Osteoblast (primary cell): ENCODE measurements at regions not wholly inside any gene's neighbourhood (a gene's known extent, or its start where the extent isn't known, plus 50 kb on each side); places are given as distances from the start of the nearest gene placed in this dataset.
A peak's percentile ranks its signal among the peaks of the same experiment; 100 is the strongest.
"Not testable (repeated sequence)": the region's sequence is repeated elsewhere in the genome, so short reads cannot be mapped to it uniquely, and the experiment has no call there.

Source experiments
- DNase-seq: peaks from one replicate; pipeline ENCODE4 v3.0.0; 2011; ENCODE audit warnings: low spot score, mixed read lengths; ENCODE audit not compliant: insufficient read length; ENCODE audit errors: missing footprints
- H2AFZ ChIP-seq: 2 replicates; pipeline ENCODE4 v1.6.0; 2011; ENCODE audit warnings: mild to moderate bottlenecking, low read length
- H3K27ac ChIP-seq: 2 replicates; pipeline ENCODE4 v1.5.1; 2011; ENCODE audit warnings: mild to moderate bottlenecking, low read depth, low read length, moderate library complexity
- H3K27me3 ChIP-seq: 2 replicates; pipeline ENCODE4 v1.6.0; 2012; ENCODE audit warnings: mild to moderate bottlenecking, control low read depth, inconsistent platforms, low read length, moderate library complexity; ENCODE audit not compliant: insufficient read depth
- H3K36me3 ChIP-seq: 2 replicates; pipeline ENCODE4 v1.5.1; 2011; ENCODE audit warnings: mild to moderate bottlenecking, low read length, control low read depth, moderate library complexity; ENCODE audit not compliant: insufficient read depth
- H3K4me1 ChIP-seq: 2 replicates; pipeline ENCODE4 v1.5.1; 2011; ENCODE audit warnings: mild to moderate bottlenecking, low read length, control low read depth, moderate library complexity; ENCODE audit not compliant: insufficient read depth
- H3K4me2 ChIP-seq: 2 replicates; pipeline ENCODE4 v1.6.0; 2011; ENCODE audit warnings: mild to moderate bottlenecking, low read length; ENCODE audit not compliant: insufficient read depth
- H3K4me3 ChIP-seq: fragments of 200-600 bp; sonication (generic); 3 replicates; pipeline ENCODE4 v1.5.1; 2012; ENCODE audit warnings: mild to moderate bottlenecking, low read length, inconsistent platforms; ENCODE audit not compliant: insufficient read depth
- H3K79me2 ChIP-seq: 2 replicates; pipeline ENCODE4 v1.6.0; 2012; ENCODE audit warnings: mild to moderate bottlenecking, low read length, control low read depth, inconsistent platforms; ENCODE audit not compliant: insufficient read depth
- H3K9me3 ChIP-seq: 2 replicates; pipeline ENCODE4 v1.5.1; 2011; ENCODE audit warnings: low read depth, low read length, control low read depth
- H4K20me1 ChIP-seq: 2 replicates; pipeline ENCODE4 v1.6.0; 2012; ENCODE audit warnings: mild to moderate bottlenecking, low read length, control low read depth; ENCODE audit not compliant: insufficient read depth
- CTCF ChIP-seq: IDR thresholded peaks from 2 replicates; pipeline ENCODE4 v1.5.1; 2011; ENCODE audit warnings: mild to moderate bottlenecking, low read depth, low read length, moderate library complexity; ENCODE audit errors: extremely low read depth

GRCh38 chr13:109271555-109272541, 514.5 kb downstream of the IRS2 start:
- Histone ChIP-seq H3K4me1 (peaks cover 8% of the 10 kb centered on the region), H2AFZ (no peak overlapping the region), H3K36me3 (no peaks in the 10 kb centered on the region), H3K79me2 (no peaks in the 10 kb centered on the region), H3K27me3 (no peaks in the 10 kb centered on the region), H4K20me1 (no peaks in the 10 kb centered on the region), H3K4me2 (no peak overlapping the region), H3K9me3 (no peaks in the 10 kb centered on the region), H3K27ac (peak overlapping the region; percentile 8), H3K4me3 (peak overlapping the region; percentile 16)
- no peak for DNase-seq
- TF ChIP-seq CTCF: no peak

- no peak overlapping the region for H2AFZ ChIP-seq
- no peaks in the 10 kb centered on the region for H3K27me3 ChIP-seq
- H3K4me3 ChIP-seq: no peak overlapping the region
- no peaks in the 10 kb centered on the region for H3K79me2 ChIP-seq
- H4K20me1 ChIP-seq: no peaks in the 10 kb centered on the region
- H3K27ac ChIP-seq: no peak overlapping the region
- H3K36me3 ChIP-seq: no peaks in the 10 kb centered on the region
- no peaks in the 10 kb centered on the region for H3K9me3 ChIP-seq
- no peak for TF ChIP-seq CTCF
- no peak overlapping the region for H3K4me2 ChIP-seq
- peaks cover 8% of the 10 kb centered on the region for H3K4me1 ChIP-seq
- no peak for DNase-seq
These were observed 515.3 kb downstream of the IRS2 start for GRCh38 chr13:109271061-109271460.

GRCh38 chr13:109269381-109269780, 517.0 kb downstream of the IRS2 start:
- H3K4me2 ChIP-seq, H3K27ac ChIP-seq, H2AFZ ChIP-seq, DNase-seq, H3K4me3 ChIP-seq, H3K9me3 ChIP-seq, H3K27me3 ChIP-seq, H4K20me1 ChIP-seq, H3K36me3 ChIP-seq, H3K79me2 ChIP-seq, H3K4me1 ChIP-seq: not testable (repeated sequence)

- H4K20me1 ChIP-seq, H2AFZ ChIP-seq, H3K36me3 ChIP-seq, H3K27me3 ChIP-seq, H3K9me3 ChIP-seq, H3K27ac ChIP-seq, H3K79me2 ChIP-seq, DNase-seq, H3K4me3 ChIP-seq, H3K4me2 ChIP-seq, H3K4me1 ChIP-seq: not testable (repeated sequence)
These were observed 517.9 kb downstream of the IRS2 start for GRCh38 chr13:109268492-109268891.

GRCh38 chr13:109267400-109267799, 519.0 kb downstream of the IRS2 start:
- not testable (repeated sequence) for H3K4me2 ChIP-seq, H3K27me3 ChIP-seq, H3K36me3 ChIP-seq, H4K20me1 ChIP-seq, H3K9me3 ChIP-seq, H3K4me3 ChIP-seq, H3K4me1 ChIP-seq, H2AFZ ChIP-seq, H3K27ac ChIP-seq, DNase-seq, H3K79me2 ChIP-seq

GRCh38 chr13:109265438-109265742, 521.0 kb downstream of the IRS2 start:
- H3K36me3 ChIP-seq, H3K27ac ChIP-seq, H3K27me3 ChIP-seq, H3K4me2 ChIP-seq, H3K79me2 ChIP-seq, DNase-seq, H3K4me3 ChIP-seq, H3K4me1 ChIP-seq, H3K9me3 ChIP-seq, H4K20me1 ChIP-seq, H2AFZ ChIP-seq: not testable (repeated sequence)

DNA sequence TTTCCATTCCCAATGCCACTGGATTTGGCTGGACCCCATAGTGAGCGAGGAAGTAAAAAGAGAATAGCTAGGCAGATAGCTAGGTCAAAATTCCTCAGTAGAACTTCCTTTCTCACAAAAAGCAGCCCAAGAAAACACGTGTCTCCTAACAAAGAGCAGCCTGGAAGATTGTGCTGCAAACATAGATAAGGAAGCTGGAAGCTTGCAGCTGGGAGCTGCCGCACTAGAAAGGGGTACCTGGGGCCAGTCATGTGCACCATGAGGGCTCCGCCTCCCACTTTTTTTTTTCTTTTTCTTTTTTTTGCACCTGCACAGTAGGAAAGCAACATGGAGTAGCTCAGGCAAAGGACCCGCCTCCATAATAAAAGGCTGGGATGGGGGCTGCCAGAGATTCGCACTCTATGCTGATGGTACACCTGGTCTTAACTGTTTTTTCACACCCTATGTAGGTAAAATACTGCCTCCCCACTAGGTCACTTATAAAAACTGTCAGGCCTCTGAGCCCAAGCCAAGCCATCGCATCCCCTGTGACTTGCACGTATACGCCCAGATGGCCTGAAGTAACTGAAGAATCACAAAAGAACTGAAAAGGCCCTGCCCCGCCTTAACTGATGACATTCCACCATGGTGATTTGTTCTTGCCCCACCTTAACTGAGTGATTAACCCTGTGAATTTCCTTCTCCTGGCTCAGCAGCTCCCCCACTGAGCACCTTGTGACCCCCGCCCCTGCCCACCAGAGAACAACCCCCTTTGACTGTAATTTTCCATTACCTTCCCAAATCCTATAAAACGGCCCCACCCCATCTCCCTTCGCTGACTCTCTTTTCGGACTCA, 521.6 kb downstream of the IRS2 start:
- H3K27ac ChIP-seq, DNase-seq, H3K36me3 ChIP-seq, H3K79me2 ChIP-seq, H3K4me2 ChIP-seq, H2AFZ ChIP-seq, H4K20me1 ChIP-seq, H3K4me1 ChIP-seq, H3K4me3 ChIP-seq, H3K27me3 ChIP-seq, H3K9me3 ChIP-seq: not testable (repeated sequence)
